ENCODE measurements at regions not wholly inside any gene's neighbourhood (a gene's known extent, or its start where the extent isn't known, plus 50 kb on each side); places are given as distances from the start of the nearest gene placed in this dataset.

DNA sequence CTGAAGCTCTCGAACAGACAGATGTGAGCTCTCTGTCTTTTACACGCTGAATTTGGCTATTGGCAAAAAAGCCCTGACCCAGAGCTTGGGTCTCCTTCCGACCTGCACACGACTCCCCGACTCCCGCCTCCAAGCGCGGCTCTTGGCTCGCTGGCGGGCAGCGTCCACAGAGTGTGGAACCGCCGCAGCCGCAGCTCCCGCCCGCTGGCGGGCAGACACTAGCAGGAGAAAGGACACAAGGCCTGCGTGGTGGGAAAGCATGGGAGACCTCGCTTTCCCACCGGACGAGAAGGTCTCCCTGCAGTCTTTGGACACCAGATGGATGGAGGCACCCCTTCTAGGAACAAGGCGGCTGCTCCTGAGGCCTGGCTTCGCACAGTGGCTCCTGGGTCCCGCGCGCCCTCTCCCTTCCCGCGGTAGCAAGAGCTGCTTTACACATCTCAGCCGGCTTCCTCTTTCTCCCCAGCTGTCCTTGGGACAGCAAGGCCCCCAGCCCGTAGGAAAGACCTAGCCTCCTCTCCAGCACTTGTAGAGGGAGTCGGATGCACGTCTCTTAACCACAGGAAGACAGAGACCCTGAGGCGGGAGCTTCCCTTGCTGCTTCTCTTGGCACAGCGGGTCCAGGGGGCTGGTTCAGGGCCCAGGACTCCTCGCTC, 92.1 kb downstream of the PRKAB2 start:
- Histone ChIP-seq H2AFZ (ENCODE audit: low read length) (no peak overlapping the region), H3K9me2 (ENCODE audit: low read depth, low read length) (no peaks in the 10 kb centered on the region), H3K4me3 (ENCODE audit: low read depth, low read length, poor library complexity, severe bottlenecking) (no peak overlapping the region), H3K4me2 (ENCODE audit: low read length) (no peak overlapping the region), H3K4me1 (ENCODE audit: insufficient read depth, low read length, severe bottlenecking) (peaks cover 16% of the 10 kb centered on the region), H3K79me2 (ENCODE audit: insufficient read depth, low read length) (no peaks in the 10 kb centered on the region), H3F3A (ENCODE audit: insufficient read depth, low read length) (no peaks in the 10 kb centered on the region), H3K27me3 (ENCODE audit: insufficient read depth, low read length) (0 out of 2 replicates have a peak, but pooled peaks cover 1% of the 10 kb centered on the region), H3K9me3 (ENCODE audit: low read length) (no peaks in the 10 kb centered on the region), H3K9ac (ENCODE audit: low read length) (no peak overlapping the region), H3K36me3 (ENCODE audit: insufficient read depth, low read length) (no peaks in the 10 kb centered on the region), H4K20me1 (ENCODE audit: insufficient read depth, low read length) (no peaks in the 10 kb centered on the region), H3K27ac (ENCODE audit: low read depth, low read length, poor library complexity, severe bottlenecking) (no peak overlapping the region)
- TF ChIP-seq EZH2 (IDR thresholded peaks at IDR 0.05; ENCODE audit: borderline replicate concordance, low read length): no peak
- TF ChIP-seq, protein P1, sequence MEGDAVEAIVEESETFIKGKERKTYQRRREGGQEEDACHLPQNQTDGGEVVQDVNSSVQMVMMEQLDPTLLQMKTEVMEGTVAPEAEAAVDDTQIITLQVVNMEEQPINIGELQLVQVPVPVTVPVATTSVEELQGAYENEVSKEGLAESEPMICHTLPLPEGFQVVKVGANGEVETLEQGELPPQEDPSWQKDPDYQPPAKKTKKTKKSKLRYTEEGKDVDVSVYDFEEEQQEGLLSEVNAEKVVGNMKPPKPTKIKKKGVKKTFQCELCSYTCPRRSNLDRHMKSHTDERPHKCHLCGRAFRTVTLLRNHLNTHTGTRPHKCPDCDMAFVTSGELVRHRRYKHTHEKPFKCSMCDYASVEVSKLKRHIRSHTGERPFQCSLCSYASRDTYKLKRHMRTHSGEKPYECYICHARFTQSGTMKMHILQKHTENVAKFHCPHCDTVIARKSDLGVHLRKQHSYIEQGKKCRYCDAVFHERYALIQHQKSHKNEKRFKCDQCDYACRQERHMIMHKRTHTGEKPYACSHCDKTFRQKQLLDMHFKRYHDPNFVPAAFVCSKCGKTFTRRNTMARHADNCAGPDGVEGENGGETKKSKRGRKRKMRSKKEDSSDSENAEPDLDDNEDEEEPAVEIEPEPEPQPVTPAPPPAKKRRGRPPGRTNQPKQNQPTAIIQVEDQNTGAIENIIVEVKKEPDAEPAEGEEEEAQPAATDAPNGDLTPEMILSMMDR (IDR thresholded peaks at IDR 0.05; ENCODE audit: low read length): no peak

DNA sequence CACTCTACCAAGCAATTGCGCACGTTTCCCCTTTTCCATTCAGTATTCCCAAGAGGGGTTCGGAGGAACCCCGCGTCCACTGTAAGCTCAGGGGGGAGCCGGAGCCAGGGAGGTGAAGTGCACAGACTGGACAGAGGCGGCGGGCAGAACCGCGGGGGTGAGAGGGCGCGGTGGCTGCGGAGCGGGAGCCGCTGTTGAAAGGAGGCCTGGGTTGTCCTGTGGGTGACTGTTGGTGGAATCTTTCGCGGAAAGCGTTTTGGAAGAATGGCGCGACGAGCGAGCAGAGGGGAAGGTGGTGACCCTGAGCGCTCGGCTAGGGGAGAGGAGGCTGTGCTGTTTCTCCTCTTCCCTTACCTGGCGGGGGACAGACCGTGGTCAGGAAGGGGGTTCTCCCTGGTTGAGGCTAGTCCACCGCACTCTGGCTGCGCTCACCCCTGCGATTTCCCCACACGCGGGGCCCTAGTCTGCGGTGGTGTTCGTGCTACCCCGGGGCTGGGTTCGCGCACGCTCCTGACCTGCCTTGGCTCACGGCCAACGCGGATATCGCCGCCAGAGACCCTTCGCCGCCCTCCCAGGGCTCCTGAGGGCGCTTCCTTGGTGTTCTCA, 92.8 kb downstream of the PRKAB2 start:
- Histone ChIP-seq H3K9me2 (ENCODE audit: low read depth, low read length) (no peaks in the 10 kb centered on the region), H3K27ac (ENCODE audit: low read depth, low read length, poor library complexity, severe bottlenecking) (no peak overlapping the region), H3K79me2 (ENCODE audit: insufficient read depth, low read length) (no peaks in the 10 kb centered on the region), H3K4me3 (ENCODE audit: low read depth, low read length, poor library complexity, severe bottlenecking) (no peak overlapping the region), H3K36me3 (ENCODE audit: insufficient read depth, low read length) (no peaks in the 10 kb centered on the region), H3K27me3 (ENCODE audit: insufficient read depth, low read length) (0 out of 2 replicates have a peak, but pooled peaks cover 5% of the 10 kb centered on the region), H3K4me1 (ENCODE audit: insufficient read depth, low read length, severe bottlenecking) (peaks cover 10% of the 10 kb centered on the region), H2AFZ (ENCODE audit: low read length) (no peak overlapping the region), H3K9me3 (ENCODE audit: low read length) (no peaks in the 10 kb centered on the region), H4K20me1 (ENCODE audit: insufficient read depth, low read length) (no peaks in the 10 kb centered on the region), H3F3A (ENCODE audit: insufficient read depth, low read length) (no peaks in the 10 kb centered on the region), H3K9ac (ENCODE audit: low read length) (no peak overlapping the region), H3K4me2 (ENCODE audit: low read length) (no peak overlapping the region)
- no peak for TF ChIP-seq EZH2 (IDR thresholded peaks at IDR 0.05; ENCODE audit: borderline replicate concordance, low read length)
- TF ChIP-seq, protein P1 (IDR thresholded peaks at IDR 0.05; ENCODE audit: low read length): no peak

DNA sequence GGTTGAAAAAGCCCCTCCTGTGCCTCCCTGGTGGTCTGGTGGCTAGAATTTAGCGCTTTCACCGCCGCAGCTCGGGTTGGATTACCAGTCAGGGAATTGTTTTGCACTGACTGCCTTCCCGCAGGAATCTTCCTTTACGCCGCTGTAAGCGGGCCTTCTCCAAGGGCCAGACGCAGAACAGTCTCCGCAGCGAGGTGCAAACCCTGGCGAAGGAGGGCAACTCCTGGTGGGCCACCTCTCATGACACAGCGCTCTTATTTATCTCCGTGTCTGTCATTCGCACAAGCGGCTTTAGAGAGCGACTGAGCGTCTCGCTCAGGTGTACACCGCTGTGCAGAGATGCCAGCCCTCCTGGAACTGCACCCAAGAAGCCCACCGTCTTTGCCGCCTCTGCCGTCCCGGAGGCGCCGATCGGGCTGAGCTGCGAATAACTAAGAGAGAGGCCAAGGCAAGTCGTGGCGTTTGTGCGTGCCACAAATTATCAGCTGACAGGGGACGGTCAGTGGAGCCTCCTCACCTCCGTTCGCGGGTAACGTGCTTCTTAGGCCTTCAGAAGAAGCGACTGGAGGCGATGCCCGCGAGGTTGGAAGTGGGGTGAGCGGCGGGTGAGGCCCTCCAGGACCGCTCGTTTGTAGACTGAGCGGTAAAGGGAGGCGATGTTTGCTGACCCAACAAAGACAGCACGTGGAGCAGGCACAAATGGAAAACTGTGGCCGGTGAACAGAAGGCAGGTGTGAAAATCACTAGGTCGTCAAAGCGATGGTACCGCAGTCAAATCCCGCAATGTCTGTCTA, 93.5 kb downstream of the PRKAB2 start:
- no peak overlapping the region for H3K4me2 ChIP-seq (ENCODE audit: low read length)
- H4K20me1 ChIP-seq (ENCODE audit: insufficient read depth, low read length): no peaks in the 10 kb centered on the region
- H3K36me3 ChIP-seq (ENCODE audit: insufficient read depth, low read length): no peaks in the 10 kb centered on the region
- H3K4me3 ChIP-seq (ENCODE audit: low read depth, low read length, poor library complexity, severe bottlenecking): no peak overlapping the region
- no peaks in the 10 kb centered on the region for H3F3A ChIP-seq (ENCODE audit: insufficient read depth, low read length)
- H3K9me3 ChIP-seq (ENCODE audit: low read length): no peaks in the 10 kb centered on the region
- H3K4me1 ChIP-seq (ENCODE audit: insufficient read depth, low read length, severe bottlenecking): peaks cover 3% of the 10 kb centered on the region
- no peak for TF ChIP-seq EZH2 (IDR thresholded peaks at IDR 0.05; ENCODE audit: borderline replicate concordance, low read length)
- TF ChIP-seq, protein P1 (IDR thresholded peaks at IDR 0.05; ENCODE audit: low read length): no peak
- no peak overlapping the region for H3K9ac ChIP-seq (ENCODE audit: low read length)
- no peak overlapping the region for H2AFZ ChIP-seq (ENCODE audit: low read length)
- H3K79me2 ChIP-seq (ENCODE audit: insufficient read depth, low read length): no peaks in the 10 kb centered on the region
- H3K9me2 ChIP-seq (ENCODE audit: low read depth, low read length): no peaks in the 10 kb centered on the region
- H3K27ac ChIP-seq (ENCODE audit: low read depth, low read length, poor library complexity, severe bottlenecking): no peak overlapping the region
- H3K27me3 ChIP-seq (ENCODE audit: insufficient read depth, low read length): 0 out of 2 replicates have a peak, but pooled peaks cover 5% of the 10 kb centered on the region

All from OCI-LY1 (cell line).